Superior temporal gyrus (tissue), 1 donor: ENCODE measurements at regions not wholly inside any gene's neighbourhood (a gene's known extent, or its start where the extent isn't known, plus 50 kb on each side); places are given as distances from the start of the nearest gene placed in this dataset.
"Not testable (repeated sequence)": the region's sequence is repeated elsewhere in the genome, so short reads cannot be mapped to it uniquely, and the experiment has no call there.

Experiments used
- DNase-seq: peaks from one replicate; pipeline ENCODE4 v3.0.0-alpha.2; 2016; ENCODE audit errors: extremely low spot score

GRCh38 chr2:126050991-126051736 is 604.8 kb upstream of the GYPC start:
- no peak for DNase-seq

DNA sequence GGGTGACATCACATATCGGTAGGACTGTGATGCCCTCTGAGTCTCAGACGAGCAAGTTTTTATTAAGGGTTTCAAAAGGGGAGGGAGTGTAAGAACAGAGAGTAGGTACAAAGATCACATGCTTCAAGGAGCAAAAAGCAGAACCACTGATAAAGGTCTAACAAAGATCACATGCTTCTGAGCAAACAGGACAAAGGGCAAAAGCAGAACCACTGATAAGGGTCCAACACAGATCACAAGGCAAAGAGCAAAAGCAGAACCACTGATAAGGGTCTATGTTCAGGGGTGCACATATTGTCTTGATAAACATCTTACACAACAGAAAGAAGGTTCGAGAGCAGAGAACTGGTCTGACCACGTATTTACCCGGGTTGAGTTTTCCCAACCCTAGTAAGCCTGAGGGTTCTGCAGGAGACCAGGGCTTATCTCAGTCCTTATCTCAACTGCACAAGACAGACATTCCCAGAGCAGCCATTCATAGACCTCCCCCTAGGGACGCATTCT is 604.2 kb upstream of the GYPC start:
- DNase-seq, result not testable (repeated sequence)

DNA sequence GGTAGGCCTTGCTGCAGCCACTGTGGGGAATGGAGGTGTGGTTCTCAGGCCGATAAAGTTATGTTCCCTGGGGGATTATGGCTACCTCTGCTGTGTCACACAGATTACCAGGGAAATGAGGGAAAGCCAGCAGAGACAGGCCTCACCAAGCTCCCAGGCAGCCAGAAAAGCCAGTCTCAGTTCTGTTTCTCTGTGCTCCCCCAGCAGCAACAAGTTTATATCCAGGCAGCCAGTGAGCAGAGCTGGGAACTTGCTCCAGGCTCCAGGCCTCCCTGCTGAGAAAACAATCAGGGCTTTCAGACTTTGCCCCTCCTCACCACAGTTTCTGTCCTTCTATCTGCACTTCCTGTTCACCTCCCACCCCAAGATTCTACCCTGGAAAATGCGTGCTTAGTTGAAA is 596.6 kb upstream of the GYPC start:
- no peak for DNase-seq

DNA sequence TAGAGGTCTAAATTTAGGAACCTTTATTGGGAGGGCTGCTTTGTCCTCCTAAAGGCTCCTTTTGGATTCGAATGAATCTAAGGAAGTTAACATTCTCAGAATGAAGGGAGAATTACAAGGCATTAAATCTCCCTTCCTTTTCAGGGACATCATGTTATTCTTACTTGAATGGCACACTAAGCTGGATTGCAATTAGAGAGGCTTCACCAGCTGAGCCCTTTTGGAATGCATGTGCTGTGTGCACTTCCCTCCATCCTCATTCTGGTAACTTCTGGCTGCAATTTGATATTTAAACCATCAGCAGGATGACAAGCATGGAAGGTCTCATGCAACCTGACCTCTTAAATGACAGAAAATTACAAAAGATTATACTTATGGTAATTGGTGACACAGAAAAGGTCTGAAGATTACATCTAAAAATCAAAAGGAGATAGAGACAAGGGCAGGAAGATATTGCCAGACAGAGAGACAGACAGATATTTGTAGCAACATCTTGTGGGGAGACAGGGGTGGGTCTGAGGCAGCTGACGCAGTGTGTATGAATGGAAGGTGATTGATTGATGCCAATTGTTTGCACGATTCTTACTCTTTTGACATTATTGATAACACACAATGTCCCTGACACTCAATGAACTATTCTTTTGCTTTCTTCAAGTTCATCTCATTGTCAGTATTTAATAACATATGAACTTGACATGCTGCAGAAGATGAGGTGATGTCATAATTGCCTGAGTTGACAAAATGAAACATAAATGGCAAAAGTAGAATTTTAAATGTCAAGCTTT is 570.8 kb upstream of the GYPC start:
- no peak for DNase-seq

DNA sequence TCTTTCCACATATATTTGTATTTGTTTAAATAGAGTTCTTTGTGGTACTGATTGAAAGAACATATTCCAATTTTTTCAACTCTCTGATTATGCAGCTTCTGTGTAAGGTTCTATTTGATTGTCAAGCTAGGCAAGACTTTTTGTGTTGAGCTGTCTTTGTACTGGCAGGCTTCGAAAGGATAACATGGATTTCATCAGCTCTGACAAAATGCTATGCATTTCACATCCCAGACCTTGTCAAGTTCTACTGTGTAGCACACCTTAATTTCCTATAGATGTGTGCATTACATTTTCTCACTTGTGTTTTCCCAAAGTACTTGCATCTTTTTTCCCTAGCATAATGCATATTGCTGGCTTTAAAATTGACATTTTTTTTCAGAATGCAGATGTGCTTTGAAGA is 555.0 kb upstream of the GYPC start:
- DNase-seq, result no peak

- DNase-seq, result no peak
These were observed 550.0 kb upstream of the GYPC start for GRCh38 chr2:126106006-126106405.

- no peak for DNase-seq
These were observed 548.1 kb upstream of the GYPC start for GRCh38 chr2:126107883-126108282.

DNA sequence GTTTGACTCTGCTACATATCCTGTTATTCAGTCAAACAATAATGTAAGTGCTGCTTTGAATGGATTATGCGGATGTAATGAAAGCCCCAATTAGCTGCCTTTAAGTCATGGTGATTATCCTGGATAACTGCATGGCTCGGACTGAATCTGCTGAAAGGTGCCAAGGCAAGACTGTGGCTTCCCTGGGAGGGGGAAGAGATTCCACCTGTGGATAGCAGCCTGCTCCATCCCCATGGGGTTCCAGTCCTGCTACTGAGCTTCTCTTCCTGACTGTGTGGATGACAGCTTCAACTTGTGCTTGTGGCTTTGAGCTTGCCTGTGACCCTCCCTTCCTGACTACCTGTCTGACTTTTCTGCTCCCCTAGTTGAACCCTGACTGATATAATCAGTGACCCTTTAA is 540.0 kb upstream of the GYPC start:
- no peak for DNase-seq

DNA sequence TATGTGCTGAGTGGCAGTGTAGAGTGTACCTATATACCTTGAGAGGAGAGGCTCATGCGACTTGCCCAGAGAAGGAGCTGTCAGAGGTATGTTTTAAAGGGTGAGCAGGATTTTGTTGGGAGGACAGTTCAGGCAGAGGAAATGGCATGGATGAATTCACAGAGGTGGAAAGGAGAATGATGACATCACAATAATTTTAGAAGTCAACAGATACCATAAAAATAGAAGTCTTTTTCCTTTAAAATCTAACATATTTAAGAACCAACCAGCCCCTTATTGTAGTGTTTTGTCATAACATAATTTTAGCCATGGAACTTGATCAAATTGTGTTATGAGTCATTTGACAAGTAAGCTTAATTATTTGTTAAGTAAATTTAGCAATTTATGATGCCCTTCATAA is 538.1 kb upstream of the GYPC start:
- no peak for DNase-seq

DNA sequence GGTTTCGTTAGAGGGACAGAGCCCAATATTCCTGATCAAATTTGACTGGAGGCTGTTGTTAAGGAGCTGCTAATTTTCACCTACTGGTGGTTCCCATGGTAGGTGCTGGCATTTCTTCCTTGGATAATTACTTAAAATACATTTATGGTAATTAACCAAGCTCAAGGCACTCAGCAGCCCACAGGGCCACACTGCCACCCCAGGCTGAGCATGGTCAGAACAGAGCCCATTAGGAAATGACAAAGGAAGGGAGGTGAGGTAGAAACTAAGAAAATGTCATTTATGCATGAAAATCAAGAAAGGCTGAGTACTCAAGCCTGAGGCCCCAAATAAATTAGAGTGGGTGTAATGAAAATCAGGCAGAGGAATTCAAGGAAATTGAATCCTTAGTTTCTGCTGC is 510.2 kb upstream of the GYPC start:
- DNase-seq, result no peak

DNA sequence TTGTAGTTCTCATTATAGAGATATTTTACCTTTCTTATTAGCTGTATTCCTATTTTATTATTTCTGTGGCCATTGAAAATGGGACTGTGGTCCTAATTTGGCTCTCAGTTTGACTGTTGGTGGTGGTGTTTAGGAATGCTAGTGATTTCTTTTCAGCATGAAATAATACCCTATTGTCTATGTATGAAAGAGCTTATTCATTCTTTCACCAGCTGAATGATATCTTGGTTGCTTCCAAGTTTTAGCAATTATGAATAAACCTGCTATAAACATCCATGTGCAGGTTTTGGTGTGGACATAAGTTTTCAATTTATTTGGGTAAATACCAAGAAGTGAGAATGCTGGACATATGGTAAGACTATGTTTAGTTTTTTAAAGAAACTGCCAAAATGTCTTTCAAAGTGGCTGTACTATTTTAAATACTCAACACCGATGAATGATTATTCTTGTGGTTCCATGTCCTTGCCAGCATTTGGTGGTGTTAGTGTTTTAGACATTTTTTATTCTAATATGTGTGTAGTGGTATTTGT is 501.6 kb upstream of the GYPC start:
- peak; percentile 77 for DNase-seq

DNA sequence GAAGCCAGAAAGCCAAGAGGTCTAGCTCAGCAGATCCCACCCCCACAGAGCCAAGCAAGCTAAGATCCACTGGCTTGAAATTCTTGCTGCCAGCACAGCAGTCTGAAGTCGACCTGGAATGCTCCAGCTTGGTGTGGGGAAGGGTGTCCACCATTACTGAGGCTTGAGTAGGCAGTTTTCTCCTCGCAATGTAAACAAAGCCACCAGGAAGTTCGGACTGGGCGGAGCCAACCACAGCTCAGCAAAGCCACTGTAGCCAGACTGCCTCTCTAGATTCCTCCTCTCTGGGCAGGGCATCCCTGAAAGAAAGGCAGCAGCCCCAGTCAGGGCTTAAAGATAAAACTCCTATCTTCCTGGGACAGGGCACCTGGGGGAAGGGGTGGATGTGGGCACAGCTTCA is 495.0 kb upstream of the GYPC start:
- DNase-seq, result not testable (repeated sequence)

DNA sequence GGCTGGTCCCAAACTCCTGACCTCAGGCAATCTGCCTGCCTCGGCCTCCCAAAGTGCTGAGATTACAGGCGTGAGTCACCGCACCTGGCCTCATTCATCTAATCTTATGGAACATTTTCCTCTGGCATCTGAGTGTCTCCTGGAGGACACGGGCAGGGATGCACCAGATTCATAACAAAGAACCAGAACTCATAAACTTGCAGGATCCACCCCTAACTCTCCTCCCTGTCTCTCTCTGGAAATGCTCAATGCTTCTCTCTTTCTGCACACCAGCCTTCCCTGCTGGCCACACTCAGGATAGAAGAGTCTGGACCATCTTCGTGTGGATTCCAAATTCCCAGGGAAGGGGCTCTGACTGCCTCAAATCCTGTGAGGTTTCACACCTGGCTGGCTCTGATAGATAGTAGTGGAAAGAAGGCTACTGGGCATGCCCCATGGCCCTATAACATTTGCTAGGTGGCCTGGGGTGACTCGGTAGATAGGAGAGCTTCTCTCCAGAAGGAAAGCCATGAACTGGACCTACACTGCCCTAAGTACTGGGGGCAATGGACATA is 483.2 kb upstream of the GYPC start:
- no peak for DNase-seq

GRCh38 chr2:126175222-126175621 is 480.7 kb upstream of the GYPC start:
- DNase-seq, result no peak

DNA sequence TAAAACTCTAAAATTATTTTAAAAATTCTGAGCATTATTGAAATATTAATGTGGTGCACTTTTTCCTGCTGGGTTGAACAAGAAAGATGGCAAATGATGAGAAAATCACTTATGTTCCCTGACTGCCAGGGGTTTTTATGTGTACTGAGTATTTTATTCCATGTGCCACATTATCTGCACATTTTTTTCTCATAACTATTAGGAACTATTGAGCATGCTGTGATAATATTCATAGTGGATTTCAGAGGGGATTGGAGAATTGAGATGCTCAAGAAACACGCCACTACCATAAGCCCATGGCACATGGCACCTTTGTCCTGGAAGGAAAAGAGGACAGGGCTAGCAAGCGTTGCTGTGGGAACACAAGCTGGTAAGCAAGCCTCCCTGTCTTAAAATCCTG is 478.5 kb upstream of the GYPC start:
- no peak for DNase-seq

DNA sequence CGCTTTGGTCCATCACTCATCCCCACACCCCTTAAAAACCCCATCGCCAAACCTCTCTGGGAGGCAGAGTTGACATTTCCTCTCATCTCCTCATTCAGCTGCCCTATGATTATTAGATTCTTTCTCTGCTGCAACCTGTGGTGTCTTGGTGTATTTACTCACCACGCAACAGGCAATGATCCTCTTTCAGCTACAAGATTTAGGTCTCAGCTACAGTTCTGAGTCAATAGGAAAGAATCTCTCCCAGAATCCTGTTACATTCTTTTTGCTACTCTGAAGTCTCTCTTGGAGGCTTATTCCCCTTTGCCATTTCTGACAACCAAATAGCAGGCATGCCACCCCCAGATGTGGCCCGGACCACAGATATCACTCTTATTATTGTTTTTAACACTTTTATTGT is 468.3 kb upstream of the GYPC start:
- no peak for DNase-seq

- no peak for DNase-seq
These were observed 466.4 kb upstream of the GYPC start for GRCh38 chr2:126189527-126189926.

GRCh38 chr2:126200538-126200937 is 455.4 kb upstream of the GYPC start:
- DNase-seq, result no peak

DNA sequence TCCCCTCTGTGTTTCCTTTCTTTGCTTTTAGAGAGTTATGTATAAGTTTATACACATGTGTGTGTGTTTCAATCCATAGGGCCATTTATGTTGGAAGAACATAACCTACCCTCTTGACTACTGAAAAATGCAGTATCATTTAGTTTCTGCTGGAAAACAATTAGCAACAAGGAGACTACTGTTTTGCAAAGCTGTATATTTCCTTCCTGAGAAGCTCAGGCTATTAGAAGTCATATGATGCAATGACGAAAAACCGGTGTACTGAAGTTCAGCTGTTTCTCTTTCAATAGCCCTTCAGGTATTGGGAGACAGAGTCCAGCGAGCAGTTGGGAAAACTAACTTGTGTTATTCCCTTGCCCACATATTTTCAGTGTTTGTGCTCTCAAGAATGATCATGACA is 447.7 kb upstream of the GYPC start:
- no peak for DNase-seq

GRCh38 chr2:126212735-126213134 is 443.2 kb upstream of the GYPC start:
- no peak for DNase-seq

DNA sequence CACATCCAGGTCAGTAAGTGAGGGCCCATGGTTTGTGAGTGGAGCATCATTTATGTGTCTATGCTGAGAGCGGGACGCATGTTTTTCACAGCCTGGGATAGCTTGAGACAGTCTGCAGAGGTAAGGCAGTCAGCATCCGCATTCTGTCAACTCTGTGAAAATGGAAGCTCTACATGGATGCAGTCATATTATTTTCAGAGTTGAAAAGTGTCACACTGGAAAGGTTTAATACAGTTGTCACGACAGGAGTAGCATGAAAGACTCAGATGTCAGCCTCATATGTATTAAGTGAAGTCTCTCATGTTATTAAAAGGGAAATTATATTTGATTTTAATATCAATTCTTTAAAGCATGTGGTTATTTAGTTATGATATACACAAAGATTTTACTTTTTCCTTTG is 436.9 kb upstream of the GYPC start:
- no peak for DNase-seq

DNA sequence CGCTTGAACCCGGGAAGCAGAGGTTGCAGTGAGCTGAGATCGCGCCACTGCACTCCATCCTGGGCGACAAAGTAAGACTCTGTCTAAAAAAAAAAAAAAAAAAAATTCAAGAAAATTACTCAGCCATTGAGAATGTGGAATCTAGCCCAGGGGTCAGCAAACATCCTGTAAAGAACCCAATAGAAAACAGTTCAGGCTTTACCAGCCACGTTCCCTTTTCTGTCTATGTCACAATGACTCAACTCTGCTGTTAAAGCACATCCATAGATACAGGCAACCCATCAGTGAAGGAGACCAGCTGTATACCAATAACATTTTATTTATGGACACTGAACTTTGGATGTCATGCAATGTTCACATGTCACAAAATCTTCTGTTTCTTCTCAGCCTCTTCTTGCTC is 435.6 kb upstream of the GYPC start:
- no peak for DNase-seq

- no peak for DNase-seq
These were observed 434.5 kb upstream of the GYPC start for GRCh38 chr2:126221506-126221905.
